GM18507 (cell line): ENCODE measurements at regions not wholly inside any gene's neighbourhood (a gene's known extent, or its start where the extent isn't known, plus 50 kb on each side); places are given as distances from the start of the nearest gene placed in this dataset.

Experiments
- DNase-seq: peaks from one replicate; pipeline ENCODE4 v3.0.0; 2011; ENCODE audit warnings: low read depth; ENCODE audit not compliant: insufficient read length; ENCODE audit errors: extremely low spot score
- FAIRE-seq: peaks from 2 replicates; lab custom pipeline; 2011; peaks lifted over from hg19 to GRCh38; lab: Jason Lieb, UNC

DNA sequence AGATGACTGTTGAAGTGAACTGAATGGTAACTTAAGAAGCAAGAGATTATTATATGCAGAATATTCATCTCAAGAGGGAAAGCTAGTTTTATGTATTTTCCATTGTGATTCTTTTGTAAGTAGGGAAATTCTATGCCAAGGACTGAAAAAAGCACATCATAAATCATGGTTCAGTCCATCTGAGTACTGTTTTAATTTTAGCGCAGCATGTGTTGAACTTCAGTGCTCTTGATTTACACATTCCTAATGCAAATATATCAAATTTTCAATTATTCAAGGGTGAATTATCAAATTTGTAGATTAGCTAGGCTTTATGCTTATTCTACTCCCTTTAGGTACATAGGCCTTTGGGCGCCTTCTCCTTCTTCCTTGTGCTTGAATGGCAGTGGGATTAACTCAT is 50.3 kb upstream of the TCF12 start:
- DNase-seq, result no peak
- FAIRE-seq, result no peak

DNA sequence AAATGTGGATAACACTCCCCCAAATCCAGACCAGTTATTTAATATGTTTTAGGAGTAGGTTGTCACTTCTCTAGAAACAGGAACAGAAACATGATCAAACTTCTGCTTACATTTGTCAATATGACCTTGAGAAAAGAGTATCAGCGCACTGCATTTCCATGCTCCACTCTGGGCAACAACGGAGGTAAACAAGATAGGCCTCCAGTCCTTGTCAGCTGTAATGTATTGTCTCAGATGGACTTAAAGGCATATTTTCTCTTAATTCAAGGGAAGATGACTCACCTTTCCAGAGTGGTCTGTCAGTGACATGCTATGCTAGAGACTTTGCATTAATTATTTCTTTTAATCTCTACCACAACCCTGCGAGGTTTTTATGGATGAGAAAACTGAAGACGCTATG is 51.6 kb upstream of the TCF12 start:
- FAIRE-seq (no peak), DNase-seq (no peak)

DNA sequence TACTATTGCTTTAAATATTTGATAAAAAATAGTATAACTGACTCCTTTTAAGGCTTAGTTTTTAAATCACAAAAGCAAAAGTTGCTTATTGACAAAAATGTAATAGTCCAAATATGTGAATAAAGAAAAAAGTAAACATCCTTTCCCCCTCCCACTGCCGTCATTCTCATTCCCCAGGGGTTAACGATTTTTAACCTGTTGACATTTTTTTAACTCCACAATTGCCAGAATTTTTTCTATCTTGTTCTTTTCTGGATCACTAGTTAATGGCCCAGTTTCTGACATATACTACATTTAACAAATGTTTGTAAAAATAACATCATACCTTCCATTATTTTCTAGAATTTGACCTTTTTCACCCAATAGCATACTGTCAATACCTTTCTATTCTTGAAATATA is 60.6 kb upstream of the TCF12 start:
- no peak for DNase-seq
- peak; percentile 35 for FAIRE-seq

DNA sequence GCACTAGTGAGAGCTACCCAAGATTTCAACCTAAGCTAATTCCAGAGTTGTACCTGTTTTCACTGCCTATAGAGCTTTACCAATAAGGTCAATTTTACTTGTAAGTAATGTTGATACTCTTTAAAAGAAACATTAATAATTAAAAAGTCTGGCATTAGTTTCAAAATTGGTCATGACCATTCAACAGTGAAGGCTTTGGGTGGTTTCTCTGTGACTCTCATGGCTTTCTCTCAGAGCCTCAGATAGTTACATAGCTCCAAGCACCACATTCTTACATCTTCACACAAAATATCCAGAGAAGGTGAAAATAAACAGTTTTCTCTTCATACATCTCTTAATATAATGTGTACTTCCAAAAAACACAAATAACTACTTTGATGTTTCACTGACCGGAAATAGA is 61.5 kb upstream of the TCF12 start:
- FAIRE-seq (peak; percentile 73), DNase-seq (no peak)

DNA sequence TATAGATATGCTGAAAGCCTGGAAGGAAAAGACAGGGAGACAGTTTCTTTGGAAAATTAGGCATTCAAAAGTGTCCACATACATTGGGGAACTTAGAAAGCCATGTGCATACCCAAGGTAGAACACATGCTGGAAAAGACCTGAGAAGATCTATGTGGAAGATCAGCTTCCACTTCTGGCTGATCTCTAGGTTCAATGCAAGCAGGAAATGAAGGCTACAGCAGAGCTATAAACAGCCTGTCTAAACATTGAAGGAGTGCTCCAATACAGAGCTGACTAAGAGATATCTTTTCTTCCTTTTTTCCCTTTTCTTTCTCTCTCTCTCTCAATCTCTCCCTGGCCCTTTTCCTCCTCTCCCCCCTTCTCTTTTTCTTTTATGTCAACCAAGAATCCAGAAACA is 73.6 kb upstream of the TCF12 start:
- DNase-seq (no peak), FAIRE-seq (no peak)

DNA sequence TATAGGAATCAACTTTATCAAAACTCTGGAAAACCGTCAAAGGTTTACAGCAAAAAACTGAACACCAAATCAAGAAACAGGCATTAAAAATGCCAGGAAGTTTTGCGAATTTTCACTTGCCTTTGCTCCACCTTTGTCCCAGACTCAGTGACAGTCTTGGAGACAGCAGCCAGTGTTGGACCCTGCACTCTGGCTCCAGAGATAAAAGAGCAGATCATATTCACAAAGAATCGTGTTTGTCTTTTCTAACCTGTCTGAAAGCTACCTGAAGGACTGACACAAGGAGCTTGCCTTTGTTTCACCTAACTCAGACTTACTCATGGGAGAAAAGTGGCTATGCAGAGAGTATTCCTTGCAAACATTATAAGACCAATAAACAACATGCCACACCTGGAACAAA is 74.0 kb upstream of the TCF12 start:
- DNase-seq, result no peak
- FAIRE-seq, result no peak

DNA sequence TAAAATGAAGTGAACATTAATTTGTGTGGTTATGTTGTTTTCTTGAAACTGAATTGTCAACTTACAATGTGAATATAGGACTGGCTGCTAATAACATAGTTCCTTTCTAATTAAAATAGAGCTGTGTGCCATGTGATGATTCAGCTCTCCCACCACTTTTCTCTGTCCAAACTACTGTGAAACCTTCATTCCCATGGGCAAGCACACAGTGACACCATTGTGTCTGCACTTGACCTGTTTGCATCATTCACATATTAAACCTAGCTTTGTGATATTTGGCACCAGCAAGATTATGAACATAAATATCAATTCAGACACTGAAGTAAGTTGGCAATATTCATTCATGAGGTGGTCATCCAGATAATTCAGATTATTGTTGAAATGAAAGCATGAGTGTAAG is 78.8 kb upstream of the TCF12 start:
- FAIRE-seq, result peak; percentile 42
- no peak for DNase-seq

DNA sequence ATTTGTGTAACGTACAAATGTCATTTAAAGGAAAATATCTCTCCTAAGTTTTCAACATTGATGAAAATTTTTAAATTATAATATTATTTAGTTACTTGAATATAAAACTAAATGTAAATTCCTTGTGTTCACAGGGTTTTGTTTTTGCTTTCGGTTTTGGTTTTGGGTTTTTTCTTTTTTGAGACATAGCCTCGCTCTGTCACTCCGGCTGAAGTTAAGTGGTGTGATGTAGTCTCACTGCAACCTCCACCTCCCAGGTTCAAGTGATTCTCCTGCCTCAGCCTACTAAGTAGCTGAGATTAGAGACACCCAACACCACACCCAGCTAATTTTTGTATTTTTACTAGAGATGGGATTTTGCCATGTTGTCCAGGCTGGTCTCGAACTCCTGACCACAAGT is 79.3 kb upstream of the TCF12 start:
- FAIRE-seq, result no peak
- no peak for DNase-seq

DNA sequence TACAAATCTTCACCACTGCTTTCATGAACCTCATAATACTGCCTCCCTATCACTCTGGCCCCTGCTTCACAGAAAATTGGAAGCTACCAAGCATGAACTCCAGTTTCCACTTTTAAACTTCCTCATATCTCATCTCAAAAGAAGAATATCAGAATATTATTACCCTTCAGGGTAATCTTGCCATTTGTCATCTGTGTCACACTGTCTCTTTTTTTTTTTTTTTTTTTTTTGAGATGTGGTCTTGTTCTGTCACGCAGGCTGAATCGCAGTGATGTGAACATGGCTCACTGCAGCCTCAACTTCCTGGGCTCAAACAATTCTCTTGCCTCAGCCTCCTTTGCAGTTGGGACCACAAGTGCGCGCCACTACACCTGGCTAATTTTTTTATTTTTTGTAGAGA is 80.4 kb upstream of the TCF12 start:
- DNase-seq (no peak), FAIRE-seq (no peak)

DNA sequence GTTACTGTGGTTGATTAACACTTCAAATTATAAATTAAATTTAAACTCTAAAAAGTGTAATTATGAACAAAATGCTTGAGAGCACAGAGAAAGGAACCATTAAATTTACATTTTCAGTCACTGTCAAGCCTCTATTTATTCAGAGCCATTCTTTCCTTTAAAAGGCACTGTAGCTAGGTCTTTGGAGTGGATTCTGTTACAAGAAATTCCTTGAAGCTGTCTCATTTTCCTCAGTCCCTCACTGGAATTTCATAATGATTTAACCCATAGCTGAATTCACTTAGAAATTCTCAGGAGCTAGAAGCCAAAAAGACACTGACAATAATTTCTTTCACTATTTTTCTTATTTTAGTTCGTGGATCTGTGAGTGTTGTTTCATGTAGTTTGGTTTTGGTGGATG is 81.2 kb upstream of the TCF12 start:
- DNase-seq (no peak), FAIRE-seq (no peak)

DNA sequence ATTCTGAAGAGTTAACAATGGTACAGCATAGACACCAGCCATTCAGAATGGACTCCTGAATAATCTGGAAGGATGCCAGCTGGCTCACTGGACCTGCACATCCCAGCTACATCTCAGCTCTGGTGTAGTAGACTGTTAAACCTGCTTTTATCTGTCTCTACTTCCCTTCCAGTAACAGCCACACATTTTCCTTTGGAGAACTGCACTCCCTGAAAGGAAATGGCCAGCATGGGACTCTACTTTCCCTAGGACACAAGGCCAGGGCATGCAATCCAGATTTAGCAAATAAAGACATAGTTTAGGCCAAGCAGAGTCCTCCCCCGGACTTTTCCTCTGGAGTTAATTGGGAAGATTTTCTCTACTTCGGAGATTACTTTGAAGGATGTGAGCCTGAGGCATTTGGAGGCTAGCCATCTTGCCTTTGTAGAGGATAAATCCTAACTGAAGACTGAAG is 82.7 kb upstream of the TCF12 start:
- DNase-seq, result no peak
- no peak for FAIRE-seq

DNA sequence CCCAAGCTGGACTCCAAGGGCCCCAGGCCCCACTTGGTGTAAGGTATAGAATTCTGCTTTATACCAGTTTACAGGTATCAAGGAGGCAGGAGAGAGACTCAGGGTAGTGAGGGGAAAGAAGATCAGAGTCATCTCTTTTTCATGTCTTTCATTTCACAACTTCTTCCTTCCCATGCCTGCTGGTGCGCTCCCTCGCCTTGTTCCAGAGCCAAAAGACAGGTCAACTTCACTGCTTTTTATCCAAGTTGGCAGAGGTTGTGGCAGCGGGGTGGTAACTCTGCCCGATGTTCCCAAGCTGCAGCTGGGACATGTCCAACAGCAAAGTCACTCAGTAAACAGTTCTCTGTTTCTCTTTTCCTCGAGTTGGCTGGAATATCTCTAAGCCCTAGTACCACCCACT is 86.3 kb upstream of the TCF12 start:
- FAIRE-seq (no peak), DNase-seq (no peak)

DNA sequence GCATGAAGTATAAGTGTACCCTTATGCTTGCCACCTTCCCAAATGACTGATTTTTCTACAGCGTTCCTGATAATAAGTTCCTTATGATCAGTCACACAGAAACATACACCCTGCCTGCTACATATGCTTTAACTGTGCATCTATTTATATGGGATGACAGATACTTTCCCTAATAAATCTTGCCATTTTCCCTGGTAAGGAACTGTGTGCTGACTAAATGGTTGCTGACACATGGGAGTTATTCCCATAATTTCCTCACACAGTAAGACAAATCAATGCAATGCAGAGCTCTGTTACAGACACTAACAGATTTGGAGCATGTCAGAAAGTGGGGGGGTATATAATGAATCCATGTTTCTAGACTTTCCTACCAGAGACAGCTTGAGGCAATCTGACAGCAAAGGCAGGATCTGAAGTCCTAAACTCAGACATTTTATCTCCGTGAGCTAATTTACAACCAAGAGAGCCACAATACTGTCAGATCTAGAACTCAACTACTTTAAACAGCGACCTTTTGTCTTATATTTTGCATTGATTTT is 86.9 kb upstream of the TCF12 start:
- FAIRE-seq (no peak), DNase-seq (no peak)

DNA sequence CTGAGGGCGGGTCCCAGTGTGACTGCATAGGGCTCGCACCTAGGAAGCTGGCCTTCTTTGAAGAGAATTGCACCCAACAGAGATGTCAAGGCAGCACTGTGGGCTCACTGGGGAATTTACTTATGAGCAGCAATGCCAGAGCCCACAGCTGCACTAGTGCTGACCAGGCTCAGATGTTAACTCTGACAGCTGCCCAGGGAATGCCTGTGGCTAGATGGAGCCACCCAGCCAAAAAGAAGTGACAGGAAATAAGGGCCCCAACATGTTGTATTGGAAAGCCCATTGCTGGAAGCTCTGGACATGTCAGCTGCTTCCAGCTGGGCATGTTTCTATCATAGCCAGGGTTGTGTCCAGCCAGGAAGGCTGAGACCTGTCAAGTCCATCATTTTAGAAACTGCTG is 90.9 kb upstream of the ZNF280D start:
- DNase-seq (no peak), FAIRE-seq (no peak)

DNA sequence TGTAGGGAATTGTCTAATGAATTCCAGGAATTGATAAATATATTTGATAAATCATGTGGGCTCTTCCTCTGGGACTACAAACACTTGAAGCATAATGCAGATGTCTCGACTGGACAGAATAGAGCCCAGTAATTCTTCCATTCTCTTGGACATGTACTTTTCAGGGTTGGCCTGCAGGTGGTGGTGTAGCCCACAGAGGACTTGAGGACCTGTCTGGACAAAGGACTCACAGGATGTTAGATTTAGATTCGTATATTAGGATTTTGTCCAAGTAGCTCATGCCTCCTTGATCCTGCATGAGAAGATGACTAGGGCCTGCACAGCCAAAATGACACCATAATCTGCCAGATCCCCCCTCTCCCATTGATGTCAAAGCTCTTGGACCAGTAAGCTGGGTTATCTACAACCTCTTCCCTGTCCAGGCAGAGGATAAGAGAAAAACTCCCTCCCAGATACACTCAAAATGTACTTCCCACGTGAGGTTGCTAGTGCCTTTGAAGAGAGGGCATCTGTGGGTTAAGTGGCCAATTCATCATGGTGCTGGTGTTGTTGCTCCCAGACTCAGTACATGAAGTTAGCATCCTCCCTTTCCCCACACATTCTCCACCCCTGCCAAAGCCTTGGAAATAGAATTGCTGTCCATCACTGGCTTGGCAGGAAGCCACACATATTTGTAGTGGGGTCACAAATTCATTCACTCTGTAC is 88.6 kb upstream of the ZNF280D start:
- DNase-seq (peak; percentile 37), FAIRE-seq (peak; percentile 88)

DNA sequence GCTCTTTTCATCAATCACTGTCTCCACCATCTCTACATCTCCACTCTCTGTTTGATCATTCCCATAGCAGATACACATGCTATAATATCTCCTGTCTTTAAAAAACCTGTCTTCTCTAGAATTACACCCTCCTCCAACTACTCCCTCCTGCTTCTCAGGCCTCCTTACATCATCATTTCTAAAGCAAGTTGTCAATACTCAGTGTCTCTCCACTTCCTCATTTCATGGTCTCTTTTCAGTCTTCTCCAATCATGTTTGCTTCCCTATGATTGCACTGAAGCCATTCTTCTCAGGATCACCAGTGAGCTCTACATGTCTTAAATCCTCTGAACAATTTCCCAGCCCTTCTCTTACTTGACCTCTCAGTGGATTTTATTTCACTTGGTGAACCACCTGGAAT is 87.0 kb upstream of the ZNF280D start:
- no peak for DNase-seq
- FAIRE-seq, result no peak

DNA sequence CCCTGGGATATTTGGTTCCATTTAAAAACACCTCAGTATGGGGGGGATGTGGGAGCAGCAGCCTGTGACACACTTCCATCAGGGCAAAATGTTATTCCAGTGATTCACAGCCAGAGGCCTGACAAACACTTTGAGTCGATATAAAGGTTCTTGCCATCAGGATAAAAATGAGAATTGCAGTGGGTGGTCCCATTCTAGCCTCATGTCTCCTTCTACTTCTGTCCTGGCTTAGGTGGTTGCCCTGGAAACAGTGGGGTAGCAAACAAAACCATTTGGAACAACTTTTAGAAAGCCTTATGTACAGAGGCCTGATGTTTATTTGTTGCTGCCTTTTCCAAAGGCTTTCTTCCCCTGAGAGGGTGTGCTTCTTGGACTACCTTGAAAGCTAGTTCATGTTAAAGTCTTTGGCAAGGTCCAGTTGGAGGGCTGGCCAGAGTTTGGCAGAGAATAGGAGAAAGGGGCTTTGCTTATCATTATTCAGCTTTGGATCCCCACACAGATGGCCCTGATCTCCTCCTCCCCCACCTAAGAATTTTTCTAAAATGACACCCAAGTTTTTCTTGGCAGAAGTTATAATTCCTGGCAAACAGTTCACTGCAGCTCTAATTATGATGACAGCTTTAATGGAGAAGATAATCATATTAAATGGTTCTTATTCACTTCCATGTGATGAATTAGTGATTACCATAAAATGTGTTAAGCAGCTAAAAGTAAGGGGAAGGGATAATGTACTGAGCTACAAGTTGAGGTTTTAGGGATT is 84.2 kb upstream of the ZNF280D start:
- DNase-seq, result no peak
- FAIRE-seq, result no peak

DNA sequence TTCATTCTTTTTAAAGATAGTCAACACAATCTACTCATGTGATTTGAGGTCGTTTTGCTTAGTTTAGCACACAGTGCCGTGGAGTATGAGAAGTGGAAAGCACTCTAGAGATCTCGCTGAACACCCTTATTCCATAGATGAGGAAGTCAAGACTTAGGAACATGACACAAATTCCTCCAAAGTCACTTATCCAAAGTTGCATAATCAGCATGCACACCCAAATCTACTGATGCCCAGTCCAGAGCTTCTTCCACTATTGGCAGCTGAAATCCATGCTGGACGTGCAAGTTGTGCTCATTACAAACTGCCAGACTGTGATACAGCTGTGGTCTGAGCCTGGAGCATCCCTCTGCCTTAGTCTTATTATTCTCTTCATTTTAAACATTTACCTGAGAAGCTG is 83.5 kb upstream of the ZNF280D start:
- DNase-seq (no peak), FAIRE-seq (no peak)

DNA sequence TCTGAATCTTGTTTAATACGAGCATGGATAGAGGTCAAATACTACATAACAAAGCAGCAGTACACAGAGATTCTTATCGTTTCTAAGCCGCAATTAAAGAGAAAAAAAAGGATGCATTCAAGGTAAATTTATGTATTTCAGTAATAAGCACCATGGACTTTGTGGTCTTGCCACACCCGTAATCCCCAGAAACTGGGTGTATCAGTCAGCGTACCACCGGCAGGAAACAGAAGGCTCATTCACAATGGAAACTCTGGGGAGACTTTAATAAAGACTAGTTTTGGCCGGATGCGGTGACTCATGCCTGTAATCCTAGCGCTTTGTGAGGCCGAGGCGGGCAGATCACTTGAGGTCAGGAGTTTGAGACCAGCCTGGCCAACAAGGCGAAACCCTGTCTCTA is 81.9 kb upstream of the ZNF280D start:
- FAIRE-seq, result no peak
- no peak for DNase-seq

DNA sequence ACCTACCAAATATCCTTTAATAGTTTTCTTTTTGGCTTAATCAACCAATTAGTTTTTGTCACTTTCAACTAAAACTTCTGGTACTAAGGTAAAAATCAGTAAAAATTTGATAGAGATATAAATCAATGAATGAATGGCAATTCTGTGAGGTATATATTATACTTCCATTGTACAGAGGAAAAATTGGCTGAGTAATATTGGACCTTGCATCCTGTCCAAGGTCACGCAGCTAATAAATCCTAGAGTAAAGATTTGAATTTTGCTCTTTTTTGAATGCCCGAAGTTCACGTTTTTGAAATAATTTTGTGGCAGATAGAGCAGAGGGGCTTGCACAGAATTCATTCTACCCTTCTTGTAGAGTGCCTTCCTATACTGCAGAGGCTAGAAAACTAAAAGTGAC is 81.1 kb upstream of the ZNF280D start:
- no peak for DNase-seq
- FAIRE-seq, result no peak

DNA sequence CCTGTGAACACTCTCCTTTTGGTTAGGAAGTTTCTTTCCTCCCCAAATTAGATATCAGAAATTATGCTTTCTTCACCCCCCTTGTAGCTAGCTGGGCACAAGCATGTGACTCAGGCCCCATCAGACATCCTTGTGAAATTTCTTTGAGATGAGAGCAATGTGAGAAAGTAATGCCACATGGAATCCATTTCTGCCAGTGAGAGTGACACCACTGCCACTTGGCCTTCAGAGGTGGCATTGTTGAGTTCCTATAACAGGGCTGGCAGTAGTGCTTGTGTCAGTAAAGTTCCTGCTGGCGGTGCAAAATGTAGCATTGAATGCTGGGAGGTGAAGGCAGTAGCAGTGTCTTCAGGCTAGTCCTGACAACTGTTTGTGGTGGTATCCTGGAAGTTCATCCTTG is 80.7 kb upstream of the ZNF280D start:
- no peak for FAIRE-seq

More for the DNA sequence above, 80.7 kb upstream of the ZNF280D start:
- no peak for DNase-seq
